ENCODE measurements at regions not wholly inside any gene's neighbourhood (a gene's known extent, or its start where the extent isn't known, plus 50 kb on each side); places are given as distances from the start of the nearest gene placed in this dataset.

DNA sequence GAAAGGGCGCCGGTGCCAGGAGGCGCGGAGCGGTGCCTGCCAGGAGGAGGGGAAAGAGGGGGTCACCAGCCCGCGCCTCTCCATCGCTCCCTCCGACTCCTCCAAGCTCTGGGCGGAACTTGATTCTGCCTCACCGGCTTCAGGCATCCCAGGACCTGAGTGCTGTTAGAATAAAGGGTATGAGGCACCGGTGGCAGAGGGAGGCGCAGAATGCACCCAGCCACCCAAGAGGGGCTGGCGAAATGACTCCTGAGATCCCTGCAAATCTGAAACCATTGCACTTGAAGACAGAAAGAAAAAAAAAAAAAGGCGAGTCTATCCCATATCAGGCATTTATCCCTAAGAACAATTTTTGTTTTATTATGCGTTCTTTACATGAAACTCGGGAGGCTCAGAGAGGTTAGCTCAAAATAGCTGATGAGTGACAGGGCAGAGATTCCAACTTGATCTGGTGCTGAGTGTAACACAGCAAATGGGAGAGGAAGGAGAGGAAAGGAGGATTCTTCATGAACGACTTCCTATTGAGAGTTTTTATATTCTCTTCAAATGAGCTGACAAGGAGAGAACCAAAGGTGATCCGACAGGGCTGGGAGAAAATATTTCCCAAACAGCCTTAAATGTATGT lies 157.0 kb upstream of the FRMD4B start:
- peaks cover 12% of the 10 kb centered on the region for H3K4me1 ChIP-seq (ENCODE audit: control insufficient read depth, insufficient read depth, low read length)
- H3K4me3 ChIP-seq (ENCODE audit: low read length): peak overlapping the region; percentile 46
- H3K9me3 ChIP-seq (ENCODE audit: control insufficient read depth, low read length): no peaks in the 10 kb centered on the region
- no peak for DNase-seq (ENCODE audit: low read depth)
- H3K9ac ChIP-seq (ENCODE audit: low read length): no peak overlapping the region
- no peaks in the 10 kb centered on the region for H3K36me3 ChIP-seq (ENCODE audit: control insufficient read depth, insufficient read depth, low read length, severe bottlenecking)
- H3K27me3 ChIP-seq (replicated peaks; ENCODE audit: control insufficient read depth, insufficient read depth, low read length): peaks cover 43% of the 10 kb centered on the region

DNA sequence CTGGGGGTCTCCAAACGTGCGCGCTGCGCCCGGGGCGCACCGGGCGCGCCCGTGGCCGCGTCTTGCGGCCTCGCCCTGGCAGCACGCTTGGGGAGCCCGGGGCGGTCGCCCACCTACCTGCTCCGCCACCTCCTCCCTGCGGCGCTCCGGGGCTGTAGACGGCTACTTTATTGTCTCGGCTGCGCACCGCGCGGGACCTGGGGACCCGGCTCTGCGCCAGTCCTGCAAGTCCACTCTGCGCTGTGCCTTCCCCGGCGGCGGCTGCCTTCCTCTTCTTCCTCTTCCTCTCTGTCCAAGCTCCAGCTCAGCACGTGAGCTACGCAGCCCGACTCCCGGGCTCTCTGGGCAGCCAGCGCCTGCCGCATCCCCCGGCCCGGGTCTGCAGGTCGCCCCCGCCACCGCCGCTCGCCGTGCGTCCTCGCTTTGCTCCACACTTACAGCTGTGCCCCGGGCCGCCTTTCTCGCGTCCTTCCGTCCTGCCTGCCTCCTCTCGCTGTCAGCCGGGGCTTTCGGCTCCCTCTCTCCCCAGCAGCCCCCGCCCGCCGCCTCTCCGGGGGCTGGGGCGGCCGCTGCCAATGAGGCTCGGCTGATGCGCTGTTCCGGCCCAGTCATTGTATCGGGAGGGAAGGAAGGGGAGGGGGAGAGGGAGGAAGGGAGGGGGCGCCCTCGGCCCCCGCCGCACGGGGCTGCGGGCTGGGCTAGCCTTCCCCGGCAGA lies 156.4 kb upstream of the FRMD4B start:
- Histone ChIP-seq H3K36me3 (ENCODE audit: control insufficient read depth, insufficient read depth, low read length, severe bottlenecking) (no peaks in the 10 kb centered on the region), H3K27me3 (replicated peaks; ENCODE audit: control insufficient read depth, insufficient read depth, low read length) (peaks cover 48% of the 10 kb centered on the region), H3K4me1 (ENCODE audit: control insufficient read depth, insufficient read depth, low read length) (peaks cover 7% of the 10 kb centered on the region), H3K9ac (ENCODE audit: low read length) (no peak overlapping the region), H3K4me3 (ENCODE audit: low read length) (peak overlapping the region; percentile 46), H3K9me3 (ENCODE audit: control insufficient read depth, low read length) (no peaks in the 10 kb centered on the region)
- DNase-seq (ENCODE audit: low read depth): peak; percentile 4

DNA sequence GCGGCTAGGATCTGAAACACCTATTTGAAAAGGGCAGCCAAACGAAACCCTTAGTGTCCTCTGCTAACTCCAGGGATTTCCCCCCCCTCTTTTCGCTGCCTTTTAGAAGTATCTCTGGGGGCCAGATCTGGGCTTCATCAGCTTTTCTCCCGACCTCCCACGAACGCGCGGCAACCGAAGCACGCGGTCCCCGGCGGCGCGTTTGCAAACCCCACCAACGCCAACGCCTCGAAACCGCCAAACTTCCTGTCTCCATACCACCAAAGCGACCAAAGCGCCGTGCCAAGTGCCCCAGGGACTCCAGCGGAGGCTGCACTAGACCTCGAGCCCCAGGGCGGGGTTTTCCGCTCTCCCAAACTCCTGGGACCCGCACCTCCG lies 155.8 kb upstream of the FRMD4B start:
- Histone ChIP-seq H3K4me1 (ENCODE audit: control insufficient read depth, insufficient read depth, low read length) (peaks cover 7% of the 10 kb centered on the region), H3K36me3 (ENCODE audit: control insufficient read depth, insufficient read depth, low read length, severe bottlenecking) (no peaks in the 10 kb centered on the region), H3K9ac (ENCODE audit: low read length) (no peak overlapping the region), H3K9me3 (ENCODE audit: control insufficient read depth, low read length) (no peaks in the 10 kb centered on the region), H3K27me3 (replicated peaks; ENCODE audit: control insufficient read depth, insufficient read depth, low read length) (peaks cover 52% of the 10 kb centered on the region), H3K4me3 (ENCODE audit: low read length) (peak overlapping the region; percentile 46)
- no peak for DNase-seq (ENCODE audit: low read depth)

DNA sequence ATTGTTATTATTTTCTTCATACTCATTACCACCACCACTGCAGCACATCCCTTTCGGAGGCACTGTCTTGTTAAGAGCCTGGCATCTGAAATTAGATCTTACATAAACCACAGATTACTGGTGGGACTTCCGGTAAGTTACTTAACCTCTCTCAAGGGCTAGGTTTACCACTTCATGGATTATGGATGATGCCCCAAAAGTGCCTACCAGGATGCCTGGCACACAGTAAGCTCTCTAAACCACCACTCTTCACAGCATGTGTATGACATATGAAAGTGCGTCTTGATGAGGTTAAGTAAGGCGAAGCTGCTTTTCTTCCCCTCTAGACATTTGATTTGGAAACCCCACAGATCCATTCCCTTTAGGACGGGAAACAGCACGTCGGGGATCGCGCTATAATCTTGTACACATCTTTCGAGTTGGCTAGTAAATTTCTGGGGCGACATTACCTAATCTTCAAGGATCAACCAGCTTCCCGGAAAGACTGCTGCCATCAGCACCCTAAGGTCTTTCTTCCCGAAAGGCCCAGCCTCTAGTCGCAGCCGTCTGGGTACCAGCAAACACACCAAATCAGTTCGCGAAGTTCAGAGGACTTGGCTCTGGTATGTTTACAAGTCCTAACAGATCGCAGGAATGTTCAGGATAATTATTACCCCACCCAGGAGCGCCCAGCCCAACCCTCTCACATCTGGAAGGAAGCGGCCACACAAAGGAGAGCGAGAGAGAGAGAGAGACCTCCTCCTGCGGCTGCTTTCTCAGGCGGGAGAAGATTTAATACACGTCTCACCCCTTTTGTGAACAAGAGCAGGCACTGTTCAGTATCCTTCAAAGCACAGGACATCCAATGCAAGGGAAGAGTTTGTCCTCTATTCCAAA lies 155.1 kb upstream of the FRMD4B start:
- Histone ChIP-seq H3K27me3 (replicated peaks; ENCODE audit: control insufficient read depth, insufficient read depth, low read length) (peaks cover 52% of the 10 kb centered on the region), H3K9ac (ENCODE audit: low read length) (no peak overlapping the region), H3K4me1 (ENCODE audit: control insufficient read depth, insufficient read depth, low read length) (peaks cover 7% of the 10 kb centered on the region), H3K4me3 (ENCODE audit: low read length) (peak overlapping the region; percentile 46), H3K36me3 (ENCODE audit: control insufficient read depth, insufficient read depth, low read length, severe bottlenecking) (no peaks in the 10 kb centered on the region), H3K9me3 (ENCODE audit: control insufficient read depth, low read length) (no peaks in the 10 kb centered on the region)
- no peak for DNase-seq (ENCODE audit: low read depth)

DNA sequence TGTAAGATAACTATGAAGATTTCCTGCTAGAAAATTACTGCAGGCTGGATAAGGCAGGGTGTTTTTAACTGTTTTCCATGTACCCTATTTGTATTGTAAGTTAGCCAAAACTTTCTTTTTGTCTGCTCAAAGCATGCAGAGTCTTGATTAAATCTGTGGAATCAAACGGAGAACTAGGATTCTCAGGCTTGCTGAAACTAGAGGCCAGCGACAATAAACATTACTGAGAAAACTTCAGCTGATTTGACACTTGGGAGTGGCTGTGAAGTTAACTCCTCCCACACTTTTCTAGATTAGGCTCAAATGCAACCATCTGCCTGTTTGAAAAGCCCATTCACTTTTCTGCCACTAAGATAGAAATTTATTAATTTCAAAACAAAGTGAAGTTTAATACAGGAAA lies 153.2 kb upstream of the FRMD4B start:
- peaks cover 52% of the 10 kb centered on the region for H3K27me3 ChIP-seq (replicated peaks; ENCODE audit: control insufficient read depth, insufficient read depth, low read length)
- H3K36me3 ChIP-seq (ENCODE audit: control insufficient read depth, insufficient read depth, low read length, severe bottlenecking): no peaks in the 10 kb centered on the region
- peaks cover 7% of the 10 kb centered on the region for H3K4me1 ChIP-seq (ENCODE audit: control insufficient read depth, insufficient read depth, low read length)
- no peak overlapping the region for H3K9ac ChIP-seq (ENCODE audit: low read length)
- DNase-seq (ENCODE audit: low read depth): no peak
- no peak overlapping the region for H3K4me3 ChIP-seq (ENCODE audit: low read length)
- no peaks in the 10 kb centered on the region for H3K9me3 ChIP-seq (ENCODE audit: control insufficient read depth, low read length)

DNA sequence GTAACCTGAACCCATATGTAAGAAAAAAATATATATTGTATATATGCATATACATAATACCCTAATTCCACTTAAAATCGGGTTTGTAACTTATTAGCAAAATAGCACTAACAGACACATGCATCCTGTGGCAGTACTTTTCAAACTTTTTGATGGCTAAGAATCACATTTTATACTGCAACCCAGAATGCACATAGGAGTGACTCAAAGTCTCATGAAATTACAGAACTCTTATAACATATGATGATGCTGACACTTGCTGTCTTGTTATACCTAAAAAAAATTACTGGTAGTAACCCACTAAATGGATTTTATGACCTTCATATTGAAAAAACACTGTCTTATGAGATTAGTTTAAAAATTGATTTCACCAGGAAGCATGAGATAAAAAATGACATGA lies 152.4 kb upstream of the FRMD4B start:
- no peaks in the 10 kb centered on the region for H3K9me3 ChIP-seq (ENCODE audit: control insufficient read depth, low read length)
- peaks cover 7% of the 10 kb centered on the region for H3K4me1 ChIP-seq (ENCODE audit: control insufficient read depth, insufficient read depth, low read length)
- H3K9ac ChIP-seq (ENCODE audit: low read length): no peak overlapping the region
- H3K36me3 ChIP-seq (ENCODE audit: control insufficient read depth, insufficient read depth, low read length, severe bottlenecking): no peaks in the 10 kb centered on the region
- no peak overlapping the region for H3K4me3 ChIP-seq (ENCODE audit: low read length)
- no peak for DNase-seq (ENCODE audit: low read depth)
- peaks cover 49% of the 10 kb centered on the region for H3K27me3 ChIP-seq (replicated peaks; ENCODE audit: control insufficient read depth, insufficient read depth, low read length)

DNA sequence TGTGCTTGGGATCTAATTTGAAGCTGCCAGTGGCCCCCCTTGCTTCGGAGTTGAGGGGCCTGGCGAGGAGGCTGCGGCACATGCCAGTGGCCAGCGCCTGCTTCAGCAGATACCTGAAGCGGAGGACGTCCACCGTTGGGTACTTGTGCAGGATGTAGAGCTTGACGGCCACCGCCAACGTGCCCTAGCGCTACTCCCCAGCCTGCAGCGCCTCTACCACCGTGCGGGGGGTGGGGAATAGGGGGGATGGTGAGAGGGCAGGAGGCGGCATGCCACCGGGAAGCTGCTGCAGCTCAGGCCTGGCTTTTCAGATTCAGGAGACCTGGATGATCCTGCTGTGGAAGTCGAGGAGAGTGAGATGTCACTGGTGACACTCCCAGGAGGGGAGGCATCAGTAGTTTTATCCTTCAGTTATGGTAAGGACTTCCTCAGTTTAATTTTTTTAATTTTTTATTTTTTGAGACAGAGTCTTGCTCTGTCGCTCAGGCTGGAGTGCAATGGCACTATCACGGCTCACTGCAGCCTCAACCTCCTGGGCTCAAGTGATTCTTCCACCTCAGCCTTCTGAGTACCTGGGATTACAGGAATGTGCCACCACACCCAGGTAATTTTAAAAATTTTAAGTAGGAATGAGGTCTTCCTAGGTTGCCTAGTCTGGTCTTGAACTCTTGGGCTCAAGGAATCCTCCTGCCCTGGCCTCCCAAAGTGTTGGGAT lies 150.6 kb upstream of the FRMD4B start:
- Histone ChIP-seq H3K36me3 (ENCODE audit: control insufficient read depth, insufficient read depth, low read length, severe bottlenecking) (no peaks in the 10 kb centered on the region), H3K27me3 (replicated peaks; ENCODE audit: control insufficient read depth, insufficient read depth, low read length) (peaks cover 39% of the 10 kb centered on the region), H3K9me3 (ENCODE audit: control insufficient read depth, low read length) (no peaks in the 10 kb centered on the region), H3K4me1 (ENCODE audit: control insufficient read depth, insufficient read depth, low read length) (peaks cover 2% of the 10 kb centered on the region), H3K4me3 (ENCODE audit: low read length) (no peak overlapping the region), H3K9ac (ENCODE audit: low read length) (no peak overlapping the region)
- no peak for DNase-seq (ENCODE audit: low read depth)

DNA sequence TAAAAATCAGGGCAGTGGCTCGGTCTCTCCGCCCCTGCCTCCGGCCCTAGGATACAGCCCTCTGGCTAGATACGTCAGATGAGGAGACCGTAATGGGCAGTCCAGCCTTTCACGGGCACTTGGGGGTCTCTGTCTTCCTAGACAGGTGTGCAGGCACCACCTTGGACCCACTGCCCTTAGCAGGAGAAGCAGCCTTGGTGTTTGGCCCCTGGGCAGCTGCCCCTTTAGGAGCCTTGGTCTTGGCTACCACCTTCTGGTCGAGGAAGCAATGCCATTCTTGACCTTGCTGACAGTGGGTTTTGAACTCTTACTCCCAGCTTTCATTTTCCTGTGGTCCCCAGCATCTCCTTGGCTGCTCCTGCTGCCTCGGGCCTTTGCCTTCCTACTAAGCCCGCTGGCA lies 149.7 kb upstream of the FRMD4B start:
- Histone ChIP-seq H3K36me3 (ENCODE audit: control insufficient read depth, insufficient read depth, low read length, severe bottlenecking) (no peaks in the 10 kb centered on the region), H3K9ac (ENCODE audit: low read length) (no peak overlapping the region), H3K4me3 (ENCODE audit: low read length) (no peak overlapping the region), H3K4me1 (ENCODE audit: control insufficient read depth, insufficient read depth, low read length) (no peaks in the 10 kb centered on the region), H3K9me3 (ENCODE audit: control insufficient read depth, low read length) (no peaks in the 10 kb centered on the region), H3K27me3 (replicated peaks; ENCODE audit: control insufficient read depth, insufficient read depth, low read length) (peaks cover 31% of the 10 kb centered on the region)
- DNase-seq (ENCODE audit: low read depth): no peak

DNA sequence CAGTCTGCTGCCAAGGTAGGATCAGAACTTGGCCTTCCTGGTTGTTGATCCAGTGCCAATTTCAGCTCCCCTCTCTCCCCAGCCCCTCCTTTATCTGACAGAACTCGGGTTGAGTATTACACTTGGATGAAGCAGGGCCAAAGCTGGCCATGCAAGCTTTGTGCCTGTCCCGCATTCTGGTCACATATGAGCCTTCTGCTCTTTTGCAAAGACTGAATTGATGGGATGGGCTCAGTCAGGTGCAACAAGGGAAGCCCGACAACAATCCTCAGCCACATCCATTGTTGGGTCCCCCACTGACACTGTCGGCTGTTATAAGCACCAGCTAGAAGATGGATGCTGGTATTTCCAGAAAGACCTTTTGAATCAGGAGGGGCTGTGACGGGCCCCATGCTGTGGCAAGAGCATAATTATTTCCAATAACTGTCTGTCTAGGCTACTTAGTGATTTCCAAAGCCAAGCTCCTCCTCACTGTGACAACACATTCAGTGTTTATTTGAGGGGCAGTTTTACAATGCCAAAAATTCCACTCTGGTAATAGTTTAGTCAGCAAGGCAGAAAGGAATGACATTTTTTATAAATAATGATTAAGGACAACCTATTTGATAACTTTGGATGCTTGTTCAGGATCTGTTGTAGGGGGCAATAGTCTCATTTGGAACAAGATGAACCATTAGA lies 146.8 kb upstream of the FRMD4B start:
- Histone ChIP-seq H3K4me1 (ENCODE audit: control insufficient read depth, insufficient read depth, low read length) (no peaks in the 10 kb centered on the region), H3K9me3 (ENCODE audit: control insufficient read depth, low read length) (no peaks in the 10 kb centered on the region), H3K9ac (ENCODE audit: low read length) (no peak overlapping the region), H3K36me3 (ENCODE audit: control insufficient read depth, insufficient read depth, low read length, severe bottlenecking) (no peaks in the 10 kb centered on the region), H3K27me3 (replicated peaks; ENCODE audit: control insufficient read depth, insufficient read depth, low read length) (peaks cover 22% of the 10 kb centered on the region), H3K4me3 (ENCODE audit: low read length) (no peak overlapping the region)
- DNase-seq (ENCODE audit: low read depth): no peak

DNA sequence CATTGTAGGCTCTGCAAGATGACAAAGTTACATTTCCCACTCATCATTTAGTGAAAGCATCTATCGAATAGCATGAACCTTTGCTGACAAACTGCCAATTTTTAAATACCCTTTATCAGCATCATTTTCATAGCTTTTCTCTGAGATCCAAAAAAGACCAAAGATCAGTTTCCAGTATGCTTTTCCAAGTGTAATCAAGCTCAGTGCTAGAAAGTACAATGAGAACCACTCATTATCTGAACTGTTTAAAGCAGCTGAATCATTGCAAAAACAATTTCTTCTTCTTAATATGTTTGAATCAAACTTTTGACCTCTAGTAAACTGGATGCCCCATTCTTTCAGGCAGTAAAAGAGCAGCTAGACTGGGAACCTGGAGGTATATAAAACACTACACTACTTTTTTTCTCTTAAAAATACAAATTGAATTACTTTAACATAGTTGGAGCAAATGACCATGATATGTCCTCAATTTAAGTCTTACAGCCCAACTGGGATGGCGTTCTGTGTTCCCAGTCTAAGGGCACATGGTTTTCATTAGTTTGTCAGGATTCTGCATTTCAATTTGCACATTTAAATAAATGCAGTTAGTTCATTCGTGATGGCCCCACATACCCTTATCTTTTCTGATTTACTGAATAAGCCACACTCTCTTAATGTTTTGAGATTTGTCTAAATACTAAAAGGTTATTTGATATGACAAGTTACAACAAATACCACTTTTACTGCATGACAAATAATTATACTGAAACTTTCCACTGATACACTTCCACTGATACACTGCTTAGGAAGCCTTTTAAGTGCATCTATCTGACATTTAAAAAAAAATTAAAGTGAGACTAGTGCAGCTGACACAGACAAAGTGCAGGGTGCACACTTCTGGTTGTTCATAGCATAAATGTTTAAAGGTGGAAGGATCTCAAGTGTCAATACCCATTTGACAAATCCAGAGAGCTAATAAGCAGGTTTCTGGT lies 146.0 kb upstream of the FRMD4B start:
- no peaks in the 10 kb centered on the region for H3K9me3 ChIP-seq (ENCODE audit: control insufficient read depth, low read length)
- no peak for DNase-seq (ENCODE audit: low read depth)
- H3K4me3 ChIP-seq (ENCODE audit: low read length): no peak overlapping the region
- H3K27me3 ChIP-seq (replicated peaks; ENCODE audit: control insufficient read depth, insufficient read depth, low read length): peaks cover 16% of the 10 kb centered on the region
- no peaks in the 10 kb centered on the region for H3K4me1 ChIP-seq (ENCODE audit: control insufficient read depth, insufficient read depth, low read length)
- no peak overlapping the region for H3K9ac ChIP-seq (ENCODE audit: low read length)
- H3K36me3 ChIP-seq (ENCODE audit: control insufficient read depth, insufficient read depth, low read length, severe bottlenecking): no peaks in the 10 kb centered on the region
